ENCODE measurements at regions not wholly inside any gene's neighbourhood (a gene's known extent, or its start where the extent isn't known, plus 50 kb on each side); places are given as distances from the start of the nearest gene placed in this dataset.

DNA sequence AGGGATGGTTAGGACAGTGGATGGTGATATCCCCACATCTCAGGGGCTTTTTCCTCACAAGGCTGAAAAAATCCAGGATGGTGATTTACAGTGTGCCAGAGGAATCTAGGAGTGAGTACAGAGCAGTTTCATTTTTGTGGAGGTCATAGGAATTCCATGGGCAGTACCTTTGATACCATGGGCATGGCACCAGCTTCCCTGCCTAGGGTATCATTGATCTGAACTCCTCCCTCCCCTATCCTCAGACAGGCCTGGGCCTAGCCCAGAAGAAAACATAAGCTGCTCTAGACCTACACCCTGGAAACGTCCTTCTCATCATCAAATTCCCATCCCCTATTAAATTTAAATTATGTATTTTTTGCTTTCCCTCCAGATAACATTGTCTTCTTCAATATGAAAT, 136.3 kb upstream of the KLHL29 start:
- Histone ChIP-seq H2AK5ac (ENCODE audit: low read length) (no peak overlapping the region), H3K4me1 (ENCODE audit: control insufficient read depth, low read depth, low read length) (no peaks in the 10 kb centered on the region), H3K79me1 (ENCODE audit: low read length) (no peaks in the 10 kb centered on the region), H4K8ac (ENCODE audit: low read depth, low read length) (no peak overlapping the region), H3K9ac (ENCODE audit: low read length) (no peak overlapping the region), H3K36me3 (ENCODE audit: control insufficient read depth, insufficient read depth, low read length) (no peaks in the 10 kb centered on the region), H3K79me2 (ENCODE audit: control insufficient read depth, insufficient read depth, low read length) (no peaks in the 10 kb centered on the region), H3K27me3 (ENCODE audit: insufficient read depth, low read length, poor library complexity) (no peaks in the 10 kb centered on the region), H3K4me2 (ENCODE audit: low read length) (no peak overlapping the region), H3K23ac (ENCODE audit: low read length) (no peak overlapping the region), H3K56ac (ENCODE audit: low read length) (no peak overlapping the region), H3K4me3 (ENCODE audit: low read length) (no peak overlapping the region), H4K5ac (ENCODE audit: low read length) (no peak overlapping the region), H2BK120ac (ENCODE audit: low read depth, low read length) (no peak overlapping the region), H3K27ac (ENCODE audit: low read depth, low read length) (no peak overlapping the region), H3K4ac (ENCODE audit: low read depth, low read length) (no peak overlapping the region), H2BK5ac (ENCODE audit: low read length) (no peak overlapping the region), H3K18ac (ENCODE audit: low read length) (no peak overlapping the region), H2BK15ac (replicated peaks; ENCODE audit: low read depth) (no peak overlapping the region)
- DNase-seq = no peak
- no CpG with 5 or more reads among the region's 1 CpG for WGBS (ENCODE audit: extremely low coverage, insufficient coverage, low lambda C conversion rate)

DNA sequence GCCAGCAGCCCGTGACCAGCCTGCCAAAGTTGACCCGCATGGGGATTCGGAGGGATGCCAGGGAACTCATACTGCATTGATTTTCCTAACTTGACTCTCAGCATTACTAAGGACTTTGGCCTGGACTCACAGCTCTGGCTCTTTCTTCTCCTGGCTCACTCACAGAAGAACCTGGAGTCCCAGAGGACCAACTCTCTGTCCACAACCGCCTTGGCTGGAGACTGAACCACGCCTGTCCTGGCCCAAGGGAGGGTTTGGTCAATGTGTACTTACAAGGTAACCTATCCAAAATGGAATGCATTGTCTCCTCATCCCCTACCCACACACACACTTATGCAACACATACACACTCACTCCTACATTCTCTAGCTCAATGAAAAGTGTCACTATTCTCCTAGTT, 135.6 kb upstream of the KLHL29 start:
- no CpG with 5 or more reads among the region's 5 CpGs for WGBS (ENCODE audit: extremely low coverage, insufficient coverage, low lambda C conversion rate)
- H3K4ac ChIP-seq (ENCODE audit: low read depth, low read length) = no peak overlapping the region
- H3K56ac ChIP-seq (ENCODE audit: low read length) = no peak overlapping the region
- no peak overlapping the region for H2BK15ac ChIP-seq (replicated peaks; ENCODE audit: low read depth)
- no peaks in the 10 kb centered on the region for H3K4me1 ChIP-seq (ENCODE audit: control insufficient read depth, low read depth, low read length)
- DNase-seq = no peak
- no peak overlapping the region for H2BK120ac ChIP-seq (ENCODE audit: low read depth, low read length)
- H3K79me2 ChIP-seq (ENCODE audit: control insufficient read depth, insufficient read depth, low read length) = no peaks in the 10 kb centered on the region
- no peak overlapping the region for H3K27ac ChIP-seq (ENCODE audit: low read depth, low read length)
- H2AK5ac ChIP-seq (ENCODE audit: low read length) = no peak overlapping the region
- no peak overlapping the region for H3K4me3 ChIP-seq (ENCODE audit: low read length)
- no peak overlapping the region for H4K5ac ChIP-seq (ENCODE audit: low read length)
- H3K9ac ChIP-seq (ENCODE audit: low read length) = no peak overlapping the region
- H3K18ac ChIP-seq (ENCODE audit: low read length) = no peak overlapping the region
- no peaks in the 10 kb centered on the region for H3K79me1 ChIP-seq (ENCODE audit: low read length)
- no peaks in the 10 kb centered on the region for H3K36me3 ChIP-seq (ENCODE audit: control insufficient read depth, insufficient read depth, low read length)
- no peak overlapping the region for H2BK5ac ChIP-seq (ENCODE audit: low read length)
- H3K27me3 ChIP-seq (ENCODE audit: insufficient read depth, low read length, poor library complexity) = no peaks in the 10 kb centered on the region
- H3K4me2 ChIP-seq (ENCODE audit: low read length) = no peak overlapping the region
- H4K8ac ChIP-seq (ENCODE audit: low read depth, low read length) = no peak overlapping the region
- H3K23ac ChIP-seq (ENCODE audit: low read length) = no peak overlapping the region

DNA sequence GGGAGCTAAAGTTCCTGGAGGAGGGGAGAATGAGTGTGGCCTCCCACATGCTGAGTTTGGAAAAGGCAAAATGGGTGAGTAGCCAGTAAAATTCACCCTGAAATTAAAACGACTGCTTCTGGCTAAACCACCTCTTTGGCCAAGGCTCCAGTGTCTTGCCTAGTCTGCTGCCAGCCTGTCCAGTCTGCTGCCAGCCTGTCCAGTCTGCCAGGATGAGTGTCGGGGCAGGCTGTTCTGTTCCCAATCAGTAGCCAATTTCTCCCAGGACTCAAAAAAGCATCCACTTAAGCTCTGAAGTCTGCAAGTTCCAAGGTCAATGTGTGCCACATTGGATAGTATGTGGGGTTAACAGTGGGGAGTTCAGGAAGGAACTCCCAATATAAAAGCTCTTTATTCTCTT, 134.6 kb upstream of the KLHL29 start:
- Histone ChIP-seq H3K9ac (ENCODE audit: low read length) (no peak overlapping the region), H3K79me2 (ENCODE audit: control insufficient read depth, insufficient read depth, low read length) (no peaks in the 10 kb centered on the region), H3K4ac (ENCODE audit: low read depth, low read length) (no peak overlapping the region), H4K5ac (ENCODE audit: low read length) (no peak overlapping the region), H3K27me3 (ENCODE audit: insufficient read depth, low read length, poor library complexity) (no peaks in the 10 kb centered on the region), H3K56ac (ENCODE audit: low read length) (no peak overlapping the region), H3K4me3 (ENCODE audit: low read length) (no peak overlapping the region), H3K4me2 (ENCODE audit: low read length) (no peak overlapping the region), H3K36me3 (ENCODE audit: control insufficient read depth, insufficient read depth, low read length) (no peaks in the 10 kb centered on the region), H2BK5ac (ENCODE audit: low read length) (no peak overlapping the region), H2BK120ac (ENCODE audit: low read depth, low read length) (no peak overlapping the region), H2AK5ac (ENCODE audit: low read length) (no peak overlapping the region), H3K18ac (ENCODE audit: low read length) (no peak overlapping the region), H3K27ac (ENCODE audit: low read depth, low read length) (no peak overlapping the region), H3K79me1 (ENCODE audit: low read length) (no peaks in the 10 kb centered on the region), H3K4me1 (ENCODE audit: control insufficient read depth, low read depth, low read length) (no peaks in the 10 kb centered on the region), H4K8ac (ENCODE audit: low read depth, low read length) (no peak overlapping the region), H3K23ac (ENCODE audit: low read length) (no peak overlapping the region), H2BK15ac (replicated peaks; ENCODE audit: low read depth) (no peak overlapping the region)
- DNase-seq = no peak
- WGBS (ENCODE audit: extremely low coverage, insufficient coverage, low lambda C conversion rate) = no CpG with 5 or more reads among the region's 2 CpGs

DNA sequence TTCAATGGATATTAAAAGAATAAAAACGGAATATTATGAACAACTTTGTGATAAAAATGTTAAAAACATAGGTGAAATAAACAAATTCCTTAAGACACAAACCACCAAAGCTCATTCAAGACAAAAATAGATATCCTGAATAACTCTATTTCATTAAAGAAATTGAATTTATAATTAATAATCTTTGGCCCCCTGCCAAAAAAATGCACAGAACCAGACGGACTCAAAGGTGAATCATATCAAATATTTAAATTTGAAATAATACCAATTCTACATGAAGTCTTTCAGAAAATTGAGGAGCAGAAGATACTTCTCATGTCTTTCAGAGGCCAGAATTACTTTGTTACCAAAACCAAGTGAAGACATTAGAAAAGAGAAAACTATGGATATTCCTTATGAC, 128.3 kb upstream of the KLHL29 start:
- Histone ChIP-seq H3K4me1 (ENCODE audit: control insufficient read depth, low read depth, low read length) (no peaks in the 10 kb centered on the region), H3K9ac (ENCODE audit: low read length) (no peak overlapping the region), H3K4me2 (ENCODE audit: low read length) (no peak overlapping the region), H3K79me2 (ENCODE audit: control insufficient read depth, insufficient read depth, low read length) (no peaks in the 10 kb centered on the region), H3K56ac (ENCODE audit: low read length) (no peak overlapping the region), H4K5ac (ENCODE audit: low read length) (no peak overlapping the region), H3K4ac (ENCODE audit: low read depth, low read length) (no peak overlapping the region), H3K4me3 (ENCODE audit: low read length) (no peak overlapping the region), H4K8ac (ENCODE audit: low read depth, low read length) (no peak overlapping the region), H3K18ac (ENCODE audit: low read length) (no peak overlapping the region), H2BK15ac (replicated peaks; ENCODE audit: low read depth) (no peak overlapping the region), H3K27ac (ENCODE audit: low read depth, low read length) (no peak overlapping the region), H3K23ac (ENCODE audit: low read length) (no peak overlapping the region), H3K36me3 (ENCODE audit: control insufficient read depth, insufficient read depth, low read length) (no peaks in the 10 kb centered on the region), H3K27me3 (ENCODE audit: insufficient read depth, low read length, poor library complexity) (no peaks in the 10 kb centered on the region), H2BK120ac (ENCODE audit: low read depth, low read length) (no peak overlapping the region), H3K79me1 (ENCODE audit: low read length) (no peaks in the 10 kb centered on the region), H2AK5ac (ENCODE audit: low read length) (no peak overlapping the region), H2BK5ac (ENCODE audit: low read length) (no peak overlapping the region)
- DNase-seq = no peak
- WGBS (ENCODE audit: extremely low coverage, insufficient coverage, low lambda C conversion rate) = no CpG with 5 or more reads among the region's 2 CpGs

DNA sequence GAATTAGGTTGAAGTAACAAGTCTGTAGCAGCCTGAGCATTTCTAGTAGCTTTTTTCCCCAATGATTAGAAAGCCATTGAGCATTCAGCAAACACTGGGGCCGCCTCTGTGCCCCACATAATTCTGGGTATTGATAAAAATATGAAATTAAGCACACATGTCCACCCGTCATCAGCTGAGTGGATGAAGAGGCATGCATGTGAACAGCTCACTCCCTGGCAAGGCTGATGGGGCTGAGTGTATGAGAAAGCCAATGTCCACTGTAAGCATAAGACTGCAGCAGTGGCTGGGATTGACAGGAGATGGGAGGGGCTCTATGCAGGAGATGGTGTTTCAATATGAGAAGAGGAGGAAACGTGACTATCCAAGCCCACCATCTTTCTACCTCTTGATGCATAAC, 124.4 kb upstream of the KLHL29 start:
- no peak for DNase-seq
- Histone ChIP-seq H2AK5ac (ENCODE audit: low read length) (no peak overlapping the region), H3K4me1 (ENCODE audit: control insufficient read depth, low read depth, low read length) (no peaks in the 10 kb centered on the region), H2BK5ac (ENCODE audit: low read length) (no peak overlapping the region), H3K79me2 (ENCODE audit: control insufficient read depth, insufficient read depth, low read length) (no peaks in the 10 kb centered on the region), H4K5ac (ENCODE audit: low read length) (no peak overlapping the region), H3K36me3 (ENCODE audit: control insufficient read depth, insufficient read depth, low read length) (no peaks in the 10 kb centered on the region), H3K4me3 (ENCODE audit: low read length) (no peak overlapping the region), H2BK120ac (ENCODE audit: low read depth, low read length) (no peak overlapping the region), H4K8ac (ENCODE audit: low read depth, low read length) (no peak overlapping the region), H3K56ac (ENCODE audit: low read length) (no peak overlapping the region), H2BK15ac (replicated peaks; ENCODE audit: low read depth) (no peak overlapping the region), H3K4me2 (ENCODE audit: low read length) (no peak overlapping the region), H3K4ac (ENCODE audit: low read depth, low read length) (no peak overlapping the region), H3K23ac (ENCODE audit: low read length) (no peak overlapping the region), H3K18ac (ENCODE audit: low read length) (no peak overlapping the region), H3K27me3 (ENCODE audit: insufficient read depth, low read length, poor library complexity) (no peaks in the 10 kb centered on the region), H3K79me1 (ENCODE audit: low read length) (no peaks in the 10 kb centered on the region), H3K9ac (ENCODE audit: low read length) (no peak overlapping the region), H3K27ac (ENCODE audit: low read depth, low read length) (no peak overlapping the region)
- WGBS (ENCODE audit: extremely low coverage, insufficient coverage, low lambda C conversion rate) = no CpG with 5 or more reads among the region's 3 CpGs

DNA sequence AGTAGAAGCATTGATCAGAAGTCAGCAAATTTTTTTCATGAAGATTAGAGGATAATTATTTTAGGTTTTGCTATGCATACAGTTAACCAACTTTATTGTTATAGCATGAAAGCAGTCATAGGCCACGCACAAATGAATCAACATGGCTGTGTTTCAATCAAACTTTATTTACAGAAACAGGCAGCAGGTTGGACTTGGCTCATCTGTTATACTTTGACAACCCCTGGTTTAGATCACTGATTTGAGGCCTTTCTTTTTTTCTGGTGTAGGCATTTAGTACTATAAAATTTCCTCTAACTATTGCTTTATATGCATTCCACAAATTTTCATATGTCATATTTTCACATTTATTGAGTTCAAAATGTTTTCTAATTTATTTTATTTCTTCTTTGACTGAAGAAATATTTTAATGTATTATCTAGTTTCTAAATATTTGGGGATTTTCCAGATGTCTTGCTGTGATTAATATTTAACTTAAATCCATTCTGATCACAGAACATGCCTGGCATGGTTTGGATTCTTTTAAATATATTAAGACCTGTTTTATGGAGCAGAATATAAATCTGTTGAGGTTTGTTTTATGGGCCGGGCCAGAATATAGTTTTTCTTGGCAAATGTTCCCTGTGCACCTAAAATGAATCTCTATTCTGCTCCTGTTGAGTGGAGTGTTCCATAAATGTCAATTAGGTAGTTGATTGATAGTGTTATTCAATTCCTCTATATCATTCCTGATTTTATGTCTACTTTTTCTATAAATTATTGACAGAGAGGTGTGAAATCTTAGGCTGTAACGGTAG, 116.3 kb upstream of the KLHL29 start:
- no peak overlapping the region for H3K56ac ChIP-seq (ENCODE audit: low read length)
- H2BK120ac ChIP-seq (ENCODE audit: low read depth, low read length) = no peak overlapping the region
- H3K27me3 ChIP-seq (ENCODE audit: insufficient read depth, low read length, poor library complexity) = no peaks in the 10 kb centered on the region
- H3K9ac ChIP-seq (ENCODE audit: low read length) = no peak overlapping the region
- no CpG with 5 or more reads among the region's 3 CpGs for WGBS (ENCODE audit: extremely low coverage, insufficient coverage, low lambda C conversion rate)
- no peaks in the 10 kb centered on the region for H3K4me1 ChIP-seq (ENCODE audit: control insufficient read depth, low read depth, low read length)
- H3K18ac ChIP-seq (ENCODE audit: low read length) = no peak overlapping the region
- H3K4me3 ChIP-seq (ENCODE audit: low read length) = no peak overlapping the region
- no peak overlapping the region for H2BK15ac ChIP-seq (replicated peaks; ENCODE audit: low read depth)
- H3K27ac ChIP-seq (ENCODE audit: low read depth, low read length) = no peak overlapping the region
- no peak overlapping the region for H2AK5ac ChIP-seq (ENCODE audit: low read length)
- H3K23ac ChIP-seq (ENCODE audit: low read length) = no peak overlapping the region
- no peak overlapping the region for H2BK5ac ChIP-seq (ENCODE audit: low read length)
- no peaks in the 10 kb centered on the region for H3K79me1 ChIP-seq (ENCODE audit: low read length)
- no peaks in the 10 kb centered on the region for H3K79me2 ChIP-seq (ENCODE audit: control insufficient read depth, insufficient read depth, low read length)
- H3K4me2 ChIP-seq (ENCODE audit: low read length) = no peak overlapping the region
- no peaks in the 10 kb centered on the region for H3K36me3 ChIP-seq (ENCODE audit: control insufficient read depth, insufficient read depth, low read length)
- H3K4ac ChIP-seq (ENCODE audit: low read depth, low read length) = no peak overlapping the region
- DNase-seq = no peak
- H4K8ac ChIP-seq (ENCODE audit: low read depth, low read length) = no peak overlapping the region
- H4K5ac ChIP-seq (ENCODE audit: low read length) = no peak overlapping the region
